Stomach (tissue), 4 donors: ENCODE measurements at regions not wholly inside any gene's neighbourhood (a gene's known extent, or its start where the extent isn't known, plus 50 kb on each side); places are given as distances from the start of the nearest gene placed in this dataset.

Source experiments
- EP300 ChIP-seq: sonication (generic); formaldehyde crosslinking; IDR thresholded peaks from one replicate; pipeline ENCODE4 v1.6.1; 2017; ENCODE audit warnings: antibody characterized with exemption
- POLR2A ChIP-seq, 4 donors: fragments of 450-650 bp; IDR thresholded peaks; one replicate each; pipeline ENCODE4 v1.6.1; 2016; ENCODE audit warnings: antibody characterized with exemption in 4 of 4, control low read depth in 2 of 4, mild to moderate bottlenecking in 1 of 4, moderate library complexity in 1 of 4
- POLR2AphosphoS5 ChIP-seq, 3 donors: sonication (generic); formaldehyde crosslinking; IDR thresholded peaks; one replicate each; pipeline ENCODE4 v1.6.1; 2016; ENCODE audit warnings: antibody characterized with exemption in 3 of 3
- TF ChIP-seq, protein P1 (sequence below), 7 experiments: fragments of 450-650 bp in 4 of 7; fragments of 200-600 bp in 3 of 7; sonication (generic) in 3 of 7; IDR thresholded peaks; one replicate each; pipeline ENCODE4 v1.5.1; 2016 to 2019; ENCODE audit warnings: antibody characterized with exemption in 7 of 7, control low read depth in 2 of 7, mild to moderate bottlenecking in 1 of 7

DNA sequence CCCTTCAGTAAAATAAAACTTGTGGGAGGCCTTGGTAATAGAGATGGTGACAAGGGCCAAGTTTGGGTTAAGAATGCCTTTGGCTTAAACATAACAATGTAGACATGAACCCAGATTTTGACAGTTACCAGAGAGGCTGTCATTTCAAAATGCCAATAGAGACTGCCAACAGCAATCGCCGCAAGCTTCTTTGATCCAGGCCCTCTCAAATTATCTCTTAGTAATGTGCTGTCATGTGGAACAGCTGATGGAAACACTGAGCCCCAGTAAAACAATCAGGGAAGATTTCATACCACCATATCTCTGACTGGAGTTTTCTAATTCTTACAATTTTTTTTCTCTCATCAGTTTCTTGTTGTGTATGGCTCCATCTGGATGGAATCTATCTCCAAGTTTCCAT lies 80.5 kb downstream of the ZNF330 start:
- TF ChIP-seq POLR2A (IDR thresholded peaks at IDR 0.05) (no peak), POLR2AphosphoS5 (IDR thresholded peaks at IDR 0.05) (no peak), EP300 (no peak)
- TF ChIP-seq, protein P1, sequence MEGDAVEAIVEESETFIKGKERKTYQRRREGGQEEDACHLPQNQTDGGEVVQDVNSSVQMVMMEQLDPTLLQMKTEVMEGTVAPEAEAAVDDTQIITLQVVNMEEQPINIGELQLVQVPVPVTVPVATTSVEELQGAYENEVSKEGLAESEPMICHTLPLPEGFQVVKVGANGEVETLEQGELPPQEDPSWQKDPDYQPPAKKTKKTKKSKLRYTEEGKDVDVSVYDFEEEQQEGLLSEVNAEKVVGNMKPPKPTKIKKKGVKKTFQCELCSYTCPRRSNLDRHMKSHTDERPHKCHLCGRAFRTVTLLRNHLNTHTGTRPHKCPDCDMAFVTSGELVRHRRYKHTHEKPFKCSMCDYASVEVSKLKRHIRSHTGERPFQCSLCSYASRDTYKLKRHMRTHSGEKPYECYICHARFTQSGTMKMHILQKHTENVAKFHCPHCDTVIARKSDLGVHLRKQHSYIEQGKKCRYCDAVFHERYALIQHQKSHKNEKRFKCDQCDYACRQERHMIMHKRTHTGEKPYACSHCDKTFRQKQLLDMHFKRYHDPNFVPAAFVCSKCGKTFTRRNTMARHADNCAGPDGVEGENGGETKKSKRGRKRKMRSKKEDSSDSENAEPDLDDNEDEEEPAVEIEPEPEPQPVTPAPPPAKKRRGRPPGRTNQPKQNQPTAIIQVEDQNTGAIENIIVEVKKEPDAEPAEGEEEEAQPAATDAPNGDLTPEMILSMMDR (IDR thresholded peaks at IDR 0.05) = no peak
